ENCODE measurements at regions not wholly inside any gene's neighbourhood (a gene's known extent, or its start where the extent isn't known, plus 50 kb on each side); places are given as distances from the start of the nearest gene placed in this dataset.

GRCh38 chr7:35353481-35353880, 99.6 kb upstream of the TBX20 start:
- no peak overlapping the region for H3K4me2 ChIP-seq (ENCODE audit: extremely low read depth, insufficient read depth, low read length)
- no peak overlapping the region for H2AFZ ChIP-seq (ENCODE audit: low read length)
- no peak overlapping the region for H3K27ac ChIP-seq (ENCODE audit: insufficient read depth, low read length)
- H3K4me1 ChIP-seq (ENCODE audit: control insufficient read depth, extremely low read depth, insufficient read depth, low read length) = no peaks in the 10 kb centered on the region
- no peak overlapping the region for H3K9ac ChIP-seq (ENCODE audit: insufficient read depth, low read length)
- no peaks in the 10 kb centered on the region for H3K27me3 ChIP-seq (ENCODE audit: control insufficient read depth, insufficient read depth, low read length)
- no peaks in the 10 kb centered on the region for H3K36me3 ChIP-seq (ENCODE audit: control insufficient read depth, insufficient read depth, low read length)
- no peaks in the 10 kb centered on the region for H3K79me2 ChIP-seq (ENCODE audit: control insufficient read depth, insufficient read depth, low read length)
- no peak for DNase-seq (ENCODE audit: low read depth in 2 of 2)
- H4K20me1 ChIP-seq (ENCODE audit: control insufficient read depth, extremely low read depth, insufficient read depth, low read length) = no peaks in the 10 kb centered on the region
- no peak for TF ChIP-seq CTCF (conservative IDR thresholded peaks at IDR 0.05 in 1 of 2, IDR thresholded peaks at IDR 0.05 in 1 of 2; ENCODE audit: low read depth in 1 of 2, low read length in 2 of 2)
- no peak for TF ChIP-seq EZH2 (IDR thresholded peaks at IDR 0.05; ENCODE audit: low read length, missing control alignments)
- no peaks in the 10 kb centered on the region for H3K9me3 ChIP-seq (ENCODE audit: control insufficient read depth, insufficient read depth, low read depth, low read length)
- no peak overlapping the region for H3K4me3 ChIP-seq (replicated peaks in 1 of 4; ENCODE audit: control extremely low read depth in 1 of 4, insufficient read depth in 1 of 4, low read depth in 3 of 4, low read length in 4 of 4)

- Histone ChIP-seq H3K79me2 (ENCODE audit: control insufficient read depth, insufficient read depth, low read length) (no peaks in the 10 kb centered on the region), H3K27me3 (ENCODE audit: control insufficient read depth, insufficient read depth, low read length) (no peaks in the 10 kb centered on the region), H3K4me3 (replicated peaks in 1 of 4; ENCODE audit: control extremely low read depth in 1 of 4, insufficient read depth in 1 of 4, low read depth in 3 of 4, low read length in 4 of 4) (no peak overlapping the region), H3K4me1 (ENCODE audit: control insufficient read depth, extremely low read depth, insufficient read depth, low read length) (no peaks in the 10 kb centered on the region), H3K4me2 (ENCODE audit: extremely low read depth, insufficient read depth, low read length) (no peak overlapping the region), H4K20me1 (ENCODE audit: control insufficient read depth, extremely low read depth, insufficient read depth, low read length) (no peaks in the 10 kb centered on the region), H3K9ac (ENCODE audit: insufficient read depth, low read length) (no peak overlapping the region), H3K9me3 (ENCODE audit: control insufficient read depth, insufficient read depth, low read depth, low read length) (no peaks in the 10 kb centered on the region), H2AFZ (ENCODE audit: low read length) (no peak overlapping the region), H3K36me3 (ENCODE audit: control insufficient read depth, insufficient read depth, low read length) (no peaks in the 10 kb centered on the region), H3K27ac (ENCODE audit: insufficient read depth, low read length) (no peak overlapping the region)
- DNase-seq (ENCODE audit: low read depth in 2 of 2) = no peak
- TF ChIP-seq CTCF (conservative IDR thresholded peaks at IDR 0.05 in 1 of 2, IDR thresholded peaks at IDR 0.05 in 1 of 2; ENCODE audit: low read depth in 1 of 2, low read length in 2 of 2) = no peak
- no peak for TF ChIP-seq EZH2 (IDR thresholded peaks at IDR 0.05; ENCODE audit: low read length, missing control alignments)
These were observed 97.6 kb upstream of the TBX20 start for GRCh38 chr7:35351466-35351865.

GRCh38 chr7:35348611-35349400, 94.9 kb upstream of the TBX20 start:
- TF ChIP-seq EZH2 (IDR thresholded peaks at IDR 0.05; ENCODE audit: low read length, missing control alignments) (no peak), CTCF (conservative IDR thresholded peaks at IDR 0.05 in 1 of 2, IDR thresholded peaks at IDR 0.05 in 1 of 2; ENCODE audit: low read depth in 1 of 2, low read length in 2 of 2) (no peak)
- no peak overlapping the region for H3K4me2 ChIP-seq (ENCODE audit: extremely low read depth, insufficient read depth, low read length)

More at GRCh38 chr7:35348611-35349400, 94.9 kb upstream of the TBX20 start:
- Histone ChIP-seq H3K9me3 (ENCODE audit: control insufficient read depth, insufficient read depth, low read depth, low read length) (no peaks in the 10 kb centered on the region), H3K36me3 (ENCODE audit: control insufficient read depth, insufficient read depth, low read length) (no peaks in the 10 kb centered on the region), H2AFZ (ENCODE audit: low read length) (no peak overlapping the region), H3K79me2 (ENCODE audit: control insufficient read depth, insufficient read depth, low read length) (no peaks in the 10 kb centered on the region), H3K4me1 (ENCODE audit: control insufficient read depth, extremely low read depth, insufficient read depth, low read length) (no peaks in the 10 kb centered on the region), H3K27ac (ENCODE audit: insufficient read depth, low read length) (no peak overlapping the region), H3K9ac (ENCODE audit: insufficient read depth, low read length) (no peak overlapping the region), H3K27me3 (ENCODE audit: control insufficient read depth, insufficient read depth, low read length) (no peaks in the 10 kb centered on the region), H4K20me1 (ENCODE audit: control insufficient read depth, extremely low read depth, insufficient read depth, low read length) (no peaks in the 10 kb centered on the region), H3K4me3 (replicated peaks in 1 of 4; ENCODE audit: control extremely low read depth in 1 of 4, insufficient read depth in 1 of 4, low read depth in 3 of 4, low read length in 4 of 4) (no peak overlapping the region)
- DNase-seq (ENCODE audit: low read depth in 2 of 2) = no peak
